BJ (cell line): ENCODE measurements at regions not wholly inside any gene's neighbourhood (a gene's known extent, or its start where the extent isn't known, plus 50 kb on each side); places are given as distances from the start of the nearest gene placed in this dataset.

Experiments used
- CTCF ChIA-PET: fragments of 350-600 bp; formaldehyde crosslinking; extraction: SDS; loops from one replicate; lab custom pipeline; 2021; ENCODE audit warnings: antibody characterized with exemption, inconsistent platforms; lab: Yijun Ruan, JAX
- POLR2A ChIA-PET: fragments of 300-600 bp; sonication (Branson Sonifier 250); formaldehyde crosslinking; extraction: SDS; loops from one replicate; lab custom pipeline; 2021; ENCODE audit warnings: antibody characterized with exemption; lab: Charles Lee
- DNase-seq: peaks from one replicate; pipeline ENCODE4 v3.0.0-alpha.2; 2011; ENCODE audit warnings: low read depth
- H3K27me3 ChIP-seq: 2 replicates; pipeline ENCODE4 v1.6.0; 2011; ENCODE audit warnings: low read length; ENCODE audit not compliant: control insufficient read depth, insufficient read depth
- H3K36me3 ChIP-seq: 2 replicates; pipeline ENCODE4 v1.5.1; 2011; ENCODE audit warnings: low read length; ENCODE audit not compliant: control insufficient read depth, insufficient read depth
- H3K4me3 ChIP-seq: 2 replicates; pipeline ENCODE4 v1.5.1; 2011; ENCODE audit warnings: low read depth, mild to moderate bottlenecking, control low read depth, low read length
- TF ChIP-seq, protein P1 (sequence below): IDR thresholded peaks from 2 replicates; pipeline ENCODE4 v1.5.1; 2011; ENCODE audit warnings: low read depth, mild to moderate bottlenecking, control low read depth, inconsistent platforms, low read length, moderate library complexity; ENCODE audit not compliant: insufficient read depth

GRCh38 chr3:144549166-144549565, 577.5 kb downstream of the DIPK2A start:
- CTCF ChIA-PET, result no interaction called here

GRCh38 chr3:144552346-144553057, 580.9 kb downstream of the DIPK2A start:
- Histone ChIP-seq H3K36me3 (no peaks in the 10 kb centered on the region), H3K27me3 (no peaks in the 10 kb centered on the region), H3K4me3 (no peak overlapping the region)
- TF ChIP-seq, protein P1, sequence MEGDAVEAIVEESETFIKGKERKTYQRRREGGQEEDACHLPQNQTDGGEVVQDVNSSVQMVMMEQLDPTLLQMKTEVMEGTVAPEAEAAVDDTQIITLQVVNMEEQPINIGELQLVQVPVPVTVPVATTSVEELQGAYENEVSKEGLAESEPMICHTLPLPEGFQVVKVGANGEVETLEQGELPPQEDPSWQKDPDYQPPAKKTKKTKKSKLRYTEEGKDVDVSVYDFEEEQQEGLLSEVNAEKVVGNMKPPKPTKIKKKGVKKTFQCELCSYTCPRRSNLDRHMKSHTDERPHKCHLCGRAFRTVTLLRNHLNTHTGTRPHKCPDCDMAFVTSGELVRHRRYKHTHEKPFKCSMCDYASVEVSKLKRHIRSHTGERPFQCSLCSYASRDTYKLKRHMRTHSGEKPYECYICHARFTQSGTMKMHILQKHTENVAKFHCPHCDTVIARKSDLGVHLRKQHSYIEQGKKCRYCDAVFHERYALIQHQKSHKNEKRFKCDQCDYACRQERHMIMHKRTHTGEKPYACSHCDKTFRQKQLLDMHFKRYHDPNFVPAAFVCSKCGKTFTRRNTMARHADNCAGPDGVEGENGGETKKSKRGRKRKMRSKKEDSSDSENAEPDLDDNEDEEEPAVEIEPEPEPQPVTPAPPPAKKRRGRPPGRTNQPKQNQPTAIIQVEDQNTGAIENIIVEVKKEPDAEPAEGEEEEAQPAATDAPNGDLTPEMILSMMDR, result no peak
- no peak for DNase-seq
- ChIA-PET POLR2A (no interaction called here), CTCF (no interaction called here)

More at GRCh38 chr3:144549166-144549565, 577.5 kb downstream of the DIPK2A start:
- H3K36me3 ChIP-seq, result no peaks in the 10 kb centered on the region
- TF ChIP-seq, protein P1, result no peak
- no peaks in the 10 kb centered on the region for H3K27me3 ChIP-seq
- no peak overlapping the region for H3K4me3 ChIP-seq
- POLR2A ChIA-PET, result no interaction called here
- no peak for DNase-seq

DNA sequence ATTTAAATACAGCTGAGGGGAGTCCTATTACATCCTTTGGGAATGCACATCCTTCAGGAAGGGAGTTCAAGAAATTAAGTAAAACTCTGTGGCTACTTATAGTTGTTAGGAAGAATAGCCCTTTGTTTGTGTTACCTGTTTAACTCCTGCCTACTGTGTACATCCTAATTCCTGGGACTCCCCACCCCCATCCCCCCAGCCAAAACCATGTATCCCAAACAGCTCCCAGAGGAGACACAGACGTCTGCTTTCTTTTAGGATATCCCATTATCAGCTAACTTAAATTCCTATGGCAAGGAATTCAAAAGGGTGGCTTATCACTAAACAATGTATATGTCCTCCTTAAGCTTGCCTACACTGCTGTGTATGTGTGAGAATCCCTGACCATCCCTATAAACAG, 581.7 kb downstream of the DIPK2A start:
- no peaks in the 10 kb centered on the region for H3K27me3 ChIP-seq
- ChIA-PET CTCF (no interaction called here), POLR2A (no interaction called here)
- DNase-seq, result no peak
- H3K36me3 ChIP-seq, result no peaks in the 10 kb centered on the region
- TF ChIP-seq, protein P1, result no peak
- no peak overlapping the region for H3K4me3 ChIP-seq

GRCh38 chr3:144554889-144555288, 583.3 kb downstream of the DIPK2A start:
- ChIA-PET CTCF (no interaction called here), POLR2A (no interaction called here)
- H3K4me3 ChIP-seq, result no peak overlapping the region
- no peaks in the 10 kb centered on the region for H3K27me3 ChIP-seq
- H3K36me3 ChIP-seq, result no peaks in the 10 kb centered on the region
- no peak for DNase-seq
- TF ChIP-seq, protein P1, result no peak

DNA sequence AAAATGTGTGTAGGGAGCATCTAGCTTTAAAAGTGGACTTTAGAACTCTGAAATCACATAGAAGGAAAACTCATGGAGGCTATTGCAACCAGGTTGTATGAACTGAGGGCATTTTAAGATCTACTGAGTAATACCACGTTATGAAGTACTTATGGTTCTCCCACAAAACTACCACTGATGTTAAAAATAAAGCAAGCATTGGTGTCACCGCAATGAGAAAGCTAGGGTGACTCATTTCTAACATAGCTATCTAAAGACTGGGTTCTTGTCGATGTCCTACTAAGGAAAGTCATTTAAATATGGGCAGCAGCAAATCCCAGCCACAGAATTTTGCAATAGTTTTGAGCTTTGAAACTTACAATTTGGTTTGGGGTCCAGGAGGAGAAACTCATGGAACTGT, 584.8 kb downstream of the DIPK2A start:
- CTCF ChIA-PET, result no interaction called here
- DNase-seq, result peak; percentile 18
- Histone ChIP-seq H3K4me3 (no peak overlapping the region), H3K36me3 (no peaks in the 10 kb centered on the region), H3K27me3 (no peaks in the 10 kb centered on the region)
- POLR2A ChIA-PET, result no interaction called here
- TF ChIP-seq, protein P1, result no peak
